NCI-H748 treated with DMSO at 0.1 percent for 48 hours (cell line): ENCODE measurements at regions not wholly inside any gene's neighbourhood (a gene's known extent, or its start where the extent isn't known, plus 50 kb on each side); places are given as distances from the start of the nearest gene placed in this dataset.

Experiments used
- DNase-seq: peaks from one replicate; lab custom pipeline; 2025; lab: John Stamatoyannopoulos, UW

DNA sequence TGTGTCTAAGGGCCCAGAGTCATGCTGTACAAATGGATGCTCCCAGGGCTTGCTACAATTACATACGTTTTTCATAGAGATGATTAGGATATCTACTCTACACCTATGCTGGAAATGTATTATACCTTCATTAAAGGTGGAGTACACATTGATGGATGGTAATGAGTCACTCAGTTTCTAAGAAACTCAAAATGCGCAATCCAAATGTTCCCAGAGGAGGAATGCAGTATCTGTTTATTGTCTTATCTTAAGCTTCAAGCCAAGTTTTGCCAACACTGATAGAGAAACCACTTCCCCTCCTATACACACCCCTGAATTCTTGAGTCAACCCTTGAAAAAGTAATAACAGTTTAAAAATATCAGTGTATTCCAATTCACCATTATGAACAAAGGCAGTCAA is 266.6 kb upstream of the FAR2 start:
- DNase-seq, result no peak

- no peak for DNase-seq
Observed at GRCh38 chr12:28883406-28883997, 265.6 kb upstream of the FAR2 start.

GRCh38 chr12:28884904-28885679 is 264.0 kb upstream of the FAR2 start:
- DNase-seq, result no peak

DNA sequence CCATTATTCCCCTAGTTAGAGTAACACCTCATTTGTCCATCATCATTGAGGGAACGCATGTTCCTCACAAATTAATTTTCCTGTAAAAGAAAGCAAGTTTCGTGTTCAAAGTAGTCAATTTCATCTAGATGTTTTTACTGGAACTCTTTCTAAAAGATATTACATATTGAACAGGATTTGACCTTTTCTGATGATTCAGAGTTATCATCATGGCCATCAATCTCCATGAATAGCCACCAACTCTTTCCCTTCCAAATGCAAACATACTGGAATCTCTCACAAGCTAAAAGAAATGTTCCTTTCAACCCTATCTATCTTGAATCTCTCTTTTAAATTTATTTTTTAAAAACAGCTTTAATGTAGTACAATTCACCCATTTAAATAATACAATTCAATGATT is 263.1 kb upstream of the FAR2 start:
- no peak for DNase-seq

GRCh38 chr12:28887461-28887990 is 261.6 kb upstream of the FAR2 start:
- no peak for DNase-seq

- no peak for DNase-seq
Observed at GRCh38 chr12:28890664-28891063, 258.4 kb upstream of the FAR2 start.

DNA sequence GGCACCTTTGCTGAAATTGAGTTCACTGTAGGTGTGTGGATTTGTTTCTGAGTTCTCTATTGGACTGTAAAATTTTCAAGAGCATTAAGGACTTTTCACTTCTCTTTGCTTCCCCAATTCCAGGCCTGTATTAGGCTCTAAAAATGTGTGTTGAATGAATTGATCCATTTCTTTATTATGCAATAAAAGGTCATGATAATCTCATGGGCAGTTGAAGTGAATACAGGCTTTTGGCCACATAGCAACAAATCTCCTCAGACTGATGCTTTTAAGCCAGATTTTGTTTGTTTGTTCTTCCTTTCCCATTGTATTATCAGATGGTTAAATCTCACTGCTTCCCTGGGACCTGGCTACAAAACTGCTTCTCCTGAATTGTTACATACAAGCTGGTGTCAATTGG is 258.0 kb upstream of the FAR2 start:
- DNase-seq, result no peak

GRCh38 chr12:28893365-28893764 is 255.7 kb upstream of the FAR2 start:
- no peak for DNase-seq

DNA sequence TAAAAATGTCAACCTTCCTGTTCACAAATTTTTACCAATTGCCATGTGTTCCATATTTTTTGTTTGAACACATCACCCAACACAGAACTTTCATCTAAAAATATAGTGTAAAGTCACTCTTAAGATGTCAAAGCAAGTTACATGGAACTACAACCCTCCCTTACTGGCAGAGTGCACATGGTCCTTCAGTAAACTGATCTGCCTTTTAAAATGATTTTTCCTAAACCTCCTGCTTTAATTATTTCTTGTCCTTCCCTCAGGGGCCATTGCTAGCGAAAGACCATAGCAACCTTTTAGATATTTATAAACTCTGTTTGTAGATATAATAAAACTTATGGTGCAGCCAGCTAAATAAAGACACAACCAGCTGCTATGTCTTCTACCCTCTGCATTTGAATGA is 255.2 kb upstream of the FAR2 start:
- DNase-seq, result no peak

DNA sequence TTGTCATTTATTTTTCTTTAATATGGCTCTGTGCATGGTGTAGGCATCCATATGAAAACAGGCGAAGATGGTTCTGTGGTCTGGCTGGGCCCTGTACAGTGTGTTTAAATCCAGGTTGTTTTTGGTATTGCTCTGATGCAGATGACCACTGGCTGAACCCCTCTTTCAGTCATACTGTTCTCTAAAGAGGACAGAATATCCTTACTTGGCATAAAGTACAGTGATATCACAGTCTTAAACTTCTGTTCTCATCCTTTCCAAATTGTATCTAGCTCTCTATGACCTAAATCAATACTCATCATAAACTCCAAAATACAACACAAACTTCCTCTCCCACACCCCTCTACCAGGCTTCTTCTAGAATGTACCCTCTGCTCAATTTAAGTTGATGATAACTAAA is 252.7 kb upstream of the FAR2 start:
- DNase-seq, result no peak

- no peak for DNase-seq
Observed at GRCh38 chr12:28898038-28898437, 251.0 kb upstream of the FAR2 start.

DNA sequence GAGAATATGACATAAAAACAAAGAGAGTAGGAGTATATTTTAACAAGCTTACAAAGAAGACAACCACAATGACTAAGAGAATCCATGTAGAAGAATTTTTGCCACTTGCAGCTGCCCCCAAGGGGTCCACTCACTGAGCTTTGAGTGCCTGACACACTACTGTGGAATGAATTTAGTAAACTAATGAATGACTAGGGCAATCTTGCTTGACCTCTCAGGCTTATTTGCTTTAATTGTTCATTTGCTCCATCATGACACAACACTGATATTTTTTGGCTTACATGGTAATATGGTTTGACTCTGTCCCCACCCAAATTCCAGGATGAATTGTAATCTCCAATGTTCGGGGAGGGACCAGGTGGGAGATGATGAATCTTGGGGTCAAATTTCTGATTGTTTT is 249.1 kb upstream of the FAR2 start:
- no peak for DNase-seq

- DNase-seq, result no peak
Observed at GRCh38 chr12:28905220-28905955, 243.7 kb upstream of the FAR2 start.

DNA sequence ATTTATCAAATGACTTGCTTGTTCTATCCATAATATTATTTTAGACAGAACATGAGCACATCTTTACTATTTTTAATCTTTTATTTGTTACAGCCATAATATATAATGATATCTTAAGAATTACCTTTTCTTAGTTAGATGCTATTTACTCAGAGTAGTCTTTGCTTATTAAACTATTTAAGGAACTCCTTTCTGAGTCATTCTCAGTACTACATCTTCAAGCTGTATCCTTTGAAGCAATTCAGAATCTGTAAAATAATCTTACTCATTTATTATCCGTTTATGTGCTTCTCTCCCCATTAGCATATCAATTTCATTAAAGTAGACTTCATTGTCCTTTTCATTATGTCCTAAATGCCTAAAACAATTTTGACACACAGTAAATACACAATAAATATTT is 240.4 kb upstream of the FAR2 start:
- no peak for DNase-seq

- DNase-seq, result no peak
Observed at GRCh38 chr12:28909291-28909690, 239.8 kb upstream of the FAR2 start.

GRCh38 chr12:28925719-28926376 is 223.2 kb upstream of the FAR2 start:
- DNase-seq, result no peak

DNA sequence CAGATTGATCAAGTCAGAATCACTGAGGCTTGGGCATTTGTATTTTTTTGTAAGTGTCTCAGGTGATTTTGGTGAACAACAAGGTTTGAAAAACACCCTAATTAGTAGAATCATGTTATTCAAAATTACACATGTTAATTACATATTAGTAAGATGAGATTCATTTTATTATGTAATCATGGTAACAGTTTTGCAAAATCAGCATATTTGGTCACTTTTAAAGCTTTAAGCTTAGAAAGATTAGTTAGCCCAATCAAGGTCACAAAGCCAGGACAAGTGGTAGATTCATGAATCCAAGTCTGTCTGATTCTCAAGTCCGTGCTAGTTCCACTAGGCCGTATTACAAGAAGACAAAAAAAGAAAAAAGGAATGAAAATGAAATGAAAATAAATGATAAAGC is 218.4 kb upstream of the FAR2 start:
- no peak for DNase-seq

DNA sequence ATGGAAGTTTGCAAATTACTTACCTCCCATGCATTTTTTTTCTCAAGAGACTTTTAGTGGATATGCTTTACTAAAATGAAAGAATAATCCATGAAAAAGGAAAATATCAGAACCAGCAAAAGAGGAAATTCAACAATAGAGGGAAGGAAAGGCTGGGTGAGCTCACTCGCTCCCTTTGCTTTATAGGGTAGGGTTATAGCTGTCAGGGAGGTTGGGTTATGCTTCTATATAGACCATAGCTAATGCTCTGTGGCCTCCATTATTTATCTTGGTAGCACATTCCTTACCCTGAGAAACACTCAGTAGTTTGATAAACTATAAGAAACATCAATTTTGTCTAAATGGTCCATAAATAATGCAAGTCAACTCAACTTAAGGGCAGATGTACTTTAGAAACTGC is 215.9 kb upstream of the FAR2 start:
- DNase-seq, result no peak

DNA sequence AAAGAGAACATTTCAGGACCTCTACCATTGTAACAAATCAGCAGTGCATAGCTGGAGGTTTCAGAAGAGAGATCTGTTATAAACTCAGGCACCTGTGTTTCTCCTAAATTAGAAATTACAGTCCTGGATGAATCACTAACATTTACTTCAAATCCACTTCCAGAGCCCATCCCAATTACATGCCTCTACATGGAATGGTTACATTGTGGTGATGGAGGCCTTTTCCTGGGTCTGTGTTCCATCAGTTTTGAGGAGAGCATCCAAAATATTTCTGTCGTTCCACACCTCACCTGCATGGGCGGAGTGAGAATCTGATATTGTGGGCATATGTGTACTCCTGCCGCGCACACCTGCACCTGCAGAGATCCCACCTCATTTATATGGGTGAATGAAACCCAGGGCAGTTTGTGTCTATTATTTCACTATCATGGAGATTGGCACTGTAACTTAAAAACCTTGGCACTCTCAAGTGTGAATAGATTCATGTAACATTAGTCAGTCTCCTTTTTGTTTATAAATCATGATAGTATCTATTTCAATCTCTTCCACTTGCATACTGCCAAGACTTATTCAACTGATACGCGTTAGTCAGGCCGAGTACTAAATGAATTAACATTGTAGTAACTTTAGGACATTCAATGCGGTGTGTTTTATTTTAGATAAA is 215.1 kb upstream of the FAR2 start:
- DNase-seq, result no peak

DNA sequence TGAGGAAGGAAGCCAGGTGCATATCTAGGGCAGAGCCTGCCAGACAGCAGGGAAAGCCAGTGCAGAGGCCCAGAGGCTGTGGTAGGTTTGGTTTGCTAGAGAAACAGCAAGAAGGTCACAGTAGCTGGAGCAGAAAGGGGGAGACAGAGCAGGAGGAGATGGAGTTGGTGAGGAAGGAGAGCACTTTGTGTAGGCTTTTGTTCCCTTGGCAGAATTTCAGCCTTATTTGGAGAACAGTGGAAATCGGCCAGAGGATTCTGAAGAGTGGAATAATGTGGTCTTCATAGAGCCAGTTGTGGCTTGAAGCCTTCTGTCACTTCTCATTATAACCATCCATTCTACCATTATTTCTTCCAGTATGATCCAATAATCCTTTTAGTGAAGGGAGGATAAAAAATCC is 212.9 kb upstream of the FAR2 start:
- DNase-seq, result no peak

- DNase-seq, result no peak
Observed at GRCh38 chr12:28936711-28937110, 212.4 kb upstream of the FAR2 start.

- no peak for DNase-seq
Observed at GRCh38 chr12:28937196-28937595, 211.9 kb upstream of the FAR2 start.
